ENCODE measurements at regions not wholly inside any gene's neighbourhood (a gene's known extent, or its start where the extent isn't known, plus 50 kb on each side); places are given as distances from the start of the nearest gene placed in this dataset.

DNA sequence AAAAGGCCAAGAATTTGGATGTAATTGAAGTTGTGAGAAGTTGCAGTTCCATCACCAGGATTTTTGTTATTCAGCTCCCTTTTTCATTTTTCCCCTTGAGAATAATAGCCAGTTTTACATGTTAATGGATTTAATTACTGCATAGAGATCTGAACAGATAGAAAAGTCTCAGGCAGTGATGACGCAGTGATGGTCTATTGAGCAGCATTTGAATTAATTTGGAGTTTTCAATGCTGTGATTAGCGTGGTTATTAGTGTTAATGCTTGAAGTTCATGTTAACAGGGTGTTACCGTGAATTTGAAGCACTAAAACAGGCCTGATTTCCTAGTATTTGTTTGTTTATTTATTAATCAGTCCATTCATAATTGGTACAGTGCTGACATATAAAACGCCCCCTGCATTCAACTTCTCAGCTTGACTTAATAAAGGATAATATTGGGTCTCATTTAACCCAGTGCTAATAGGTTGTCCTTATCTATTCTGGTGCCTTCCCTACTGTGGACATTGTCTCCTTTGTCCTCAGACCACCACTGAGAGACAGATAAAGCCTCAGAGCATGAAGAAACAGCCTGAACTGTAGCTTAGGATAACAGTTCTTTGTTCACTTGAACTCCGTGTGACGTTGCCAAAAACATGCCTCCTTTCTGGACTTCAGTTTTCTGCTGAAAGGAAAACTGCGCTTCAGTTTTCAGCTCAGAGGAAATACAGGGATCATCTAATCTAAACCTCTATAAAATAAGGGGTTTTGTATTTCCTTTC is 82.4 kb downstream of the RTP4 start:
- TF ChIP-seq, protein P1, sequence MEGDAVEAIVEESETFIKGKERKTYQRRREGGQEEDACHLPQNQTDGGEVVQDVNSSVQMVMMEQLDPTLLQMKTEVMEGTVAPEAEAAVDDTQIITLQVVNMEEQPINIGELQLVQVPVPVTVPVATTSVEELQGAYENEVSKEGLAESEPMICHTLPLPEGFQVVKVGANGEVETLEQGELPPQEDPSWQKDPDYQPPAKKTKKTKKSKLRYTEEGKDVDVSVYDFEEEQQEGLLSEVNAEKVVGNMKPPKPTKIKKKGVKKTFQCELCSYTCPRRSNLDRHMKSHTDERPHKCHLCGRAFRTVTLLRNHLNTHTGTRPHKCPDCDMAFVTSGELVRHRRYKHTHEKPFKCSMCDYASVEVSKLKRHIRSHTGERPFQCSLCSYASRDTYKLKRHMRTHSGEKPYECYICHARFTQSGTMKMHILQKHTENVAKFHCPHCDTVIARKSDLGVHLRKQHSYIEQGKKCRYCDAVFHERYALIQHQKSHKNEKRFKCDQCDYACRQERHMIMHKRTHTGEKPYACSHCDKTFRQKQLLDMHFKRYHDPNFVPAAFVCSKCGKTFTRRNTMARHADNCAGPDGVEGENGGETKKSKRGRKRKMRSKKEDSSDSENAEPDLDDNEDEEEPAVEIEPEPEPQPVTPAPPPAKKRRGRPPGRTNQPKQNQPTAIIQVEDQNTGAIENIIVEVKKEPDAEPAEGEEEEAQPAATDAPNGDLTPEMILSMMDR (IDR thresholded peaks at IDR 0.05; ENCODE audit: extremely low read depth in 1 of 2, insufficient read depth in 1 of 2, low read depth in 1 of 2, low read length in 2 of 2): no peak
- TF ChIP-seq POLR2A (IDR thresholded peaks at IDR 0.05; ENCODE audit: low read depth, low read length): no peak
- no peak for TF ChIP-seq EZH2 (IDR thresholded peaks at IDR 0.05; ENCODE audit: borderline replicate concordance, low read depth, low read length, severe bottlenecking)
- TF ChIP-seq, protein P2, sequence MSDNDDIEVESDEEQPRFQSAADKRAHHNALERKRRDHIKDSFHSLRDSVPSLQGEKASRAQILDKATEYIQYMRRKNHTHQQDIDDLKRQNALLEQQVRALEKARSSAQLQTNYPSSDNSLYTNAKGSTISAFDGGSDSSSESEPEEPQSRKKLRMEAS (IDR thresholded peaks at IDR 0.05; ENCODE audit: insufficient read depth, insufficient read length): no peak
- no peak for TF ChIP-seq MYC (IDR thresholded peaks at IDR 0.05; ENCODE audit: low read depth, low read length)
- TF ChIP-seq GATA2 (IDR thresholded peaks at IDR 0.05; ENCODE audit: insufficient read depth, insufficient read length, low read depth, low read length): no peak
- TF ChIP-seq POLR2AphosphoS5 (IDR thresholded peaks at IDR 0.05; ENCODE audit: insufficient read depth, low read depth, low read length): no peak
- TF ChIP-seq JUN (IDR thresholded peaks at IDR 0.05; ENCODE audit: borderline replicate concordance, insufficient read depth, insufficient read length, low read depth): no peak
